ENCODE measurements at regions not wholly inside any gene's neighbourhood (a gene's known extent, or its start where the extent isn't known, plus 50 kb on each side); places are given as distances from the start of the nearest gene placed in this dataset.

GRCh38 chr21:16743317-16743716 is 769.5 kb upstream of the CXADR start:
- no peak for TF ChIP-seq STAT1 (IDR thresholded peaks at IDR 0.05; ENCODE audit: unreplicated experiment)
- TF ChIP-seq JUNB (IDR thresholded peaks at IDR 0.05; ENCODE audit: unreplicated experiment) = no peak
- no peak for TF ChIP-seq POLR2AphosphoS5 (IDR thresholded peaks at IDR 0.05; ENCODE audit: low read depth)
- no peak for TF ChIP-seq REST (IDR thresholded peaks at IDR 0.05; ENCODE audit: unreplicated experiment)
- TF ChIP-seq EZH2phosphoT487 (IDR thresholded peaks at IDR 0.05; ENCODE audit: unreplicated experiment) = no peak
- TF ChIP-seq CTCF (conservative IDR thresholded peaks at IDR 0.05; ENCODE audit: low read depth in 2 of 2) = no peak
- TF ChIP-seq ZNF462 (CRISPR knock-in tag; IDR thresholded peaks at IDR 0.05) = no peak
- TF ChIP-seq ZNF331 (CRISPR knock-in tag; IDR thresholded peaks at IDR 0.05; ENCODE audit: low read depth) = no peak
- TF ChIP-seq CREB1 (CRISPR knock-in tag; IDR thresholded peaks at IDR 0.05; ENCODE audit: low read depth) = no peak
- TF ChIP-seq NANOG (IDR thresholded peaks at IDR 0.05; ENCODE audit: borderline replicate concordance) = no peak
- no peak for TF ChIP-seq ZNF114 (CRISPR knock-in tag; IDR thresholded peaks at IDR 0.05)
- no peak for TF ChIP-seq ETS1 (IDR thresholded peaks at IDR 0.05)
- no peak for TF ChIP-seq EZH2 (IDR thresholded peaks at IDR 0.05; ENCODE audit: low read depth, unreplicated experiment)
- DNase-seq (ENCODE audit: low spot score) (no peak), ATAC-seq (no peak)
- no peak overlapping the region for H3K27ac Mint-ChIP-seq
- no peaks in the 10 kb centered on the region for H3K9me3 Mint-ChIP-seq
- Histone ChIP-seq H3K4me3 (no peak overlapping the region), H3K4me1 (ENCODE audit: insufficient read depth) (no peaks in the 10 kb centered on the region), H3K27me3 (ENCODE audit: insufficient read depth) (no peaks in the 10 kb centered on the region), H2AFZ (no peak overlapping the region), H3F3A (replicated peaks; ENCODE audit: low read depth) (no peaks in the 10 kb centered on the region), H3K36me3 (ENCODE audit: insufficient read depth) (no peaks in the 10 kb centered on the region), H4K20me1 (replicated peaks; ENCODE audit: insufficient read depth) (no peaks in the 10 kb centered on the region), H3K4me2 (no peak overlapping the region), H3K9me2 (ENCODE audit: insufficient read depth) (no peaks in the 10 kb centered on the region), H3K79me2 (replicated peaks; ENCODE audit: insufficient read depth) (no peaks in the 10 kb centered on the region), H3K27ac (ENCODE audit: low read depth) (no peak overlapping the region)
- no peaks in the 10 kb centered on the region for H3K27me3 Mint-ChIP-seq (ENCODE audit: insufficient read depth, low read depth, poor library complexity)
- H3K36me3 Mint-ChIP-seq (ENCODE audit: low read depth) = no peaks in the 10 kb centered on the region
- H3K4me1 Mint-ChIP-seq = no peaks in the 10 kb centered on the region
- no peak overlapping the region for H3K4me3 Mint-ChIP-seq

Measured in GM23338 (cell line).